Central memory CD4-positive, alpha-beta T cell (primary cell): ENCODE measurements at regions not wholly inside any gene's neighbourhood (a gene's known extent, or its start where the extent isn't known, plus 50 kb on each side); places are given as distances from the start of the nearest gene placed in this dataset.

Source experiments
- DNase-seq: peaks from one replicate; pipeline ENCODE4 v3.0.0; 2022

DNA sequence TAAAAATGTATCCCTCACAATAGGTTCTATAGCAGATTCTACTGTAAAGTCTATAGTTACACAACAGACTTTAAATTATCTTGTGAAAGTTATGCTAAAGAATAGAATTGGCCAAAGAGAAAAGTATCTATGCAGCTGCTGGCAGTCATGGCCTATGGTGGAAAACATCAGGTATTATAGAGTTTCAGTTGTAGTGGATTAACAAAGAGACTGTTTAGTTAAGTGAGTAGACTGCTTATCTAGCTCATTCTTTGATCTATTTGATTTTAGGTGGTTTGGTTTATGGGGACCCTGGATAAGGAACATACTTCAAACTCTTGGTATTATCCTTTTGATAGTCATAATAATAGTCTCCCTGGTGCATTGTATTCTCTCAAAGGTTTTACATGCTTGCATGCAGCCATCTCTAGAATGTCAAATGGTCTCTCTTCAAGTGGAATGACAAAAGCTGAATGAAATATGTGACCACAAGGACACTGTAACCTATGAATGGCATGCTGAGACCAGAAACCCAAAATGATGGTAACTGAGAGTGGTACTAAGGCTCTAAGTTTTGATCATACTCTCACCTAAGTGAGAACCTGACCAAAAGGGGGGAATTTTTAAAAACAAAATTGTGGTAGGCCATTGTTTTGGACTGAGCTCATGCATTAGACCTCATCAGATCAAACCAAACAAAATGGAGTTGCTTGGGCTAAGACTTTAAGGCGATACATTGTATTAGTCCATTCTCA, 54.9 kb upstream of the NAMPT start:
- DNase-seq, result no peak

DNA sequence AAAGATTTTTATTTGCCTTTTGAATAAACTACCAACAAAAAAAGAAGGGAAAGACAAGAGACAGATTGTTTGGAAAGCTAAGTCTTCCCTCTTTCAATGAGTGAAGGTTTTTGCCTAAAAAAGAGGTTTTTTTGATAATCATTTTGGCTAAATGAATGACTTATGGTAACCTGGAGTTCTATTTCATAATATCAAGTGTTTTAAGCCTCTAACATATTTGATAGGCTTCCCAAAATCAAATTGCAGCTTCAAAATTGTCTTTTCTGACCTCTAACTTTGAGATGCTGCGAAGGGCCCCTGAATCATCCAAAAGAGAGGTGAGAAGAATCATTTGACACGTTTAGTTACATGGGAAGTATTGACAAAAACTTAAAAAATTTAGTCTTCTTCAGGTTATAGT, 53.0 kb upstream of the NAMPT start:
- no peak for DNase-seq

DNA sequence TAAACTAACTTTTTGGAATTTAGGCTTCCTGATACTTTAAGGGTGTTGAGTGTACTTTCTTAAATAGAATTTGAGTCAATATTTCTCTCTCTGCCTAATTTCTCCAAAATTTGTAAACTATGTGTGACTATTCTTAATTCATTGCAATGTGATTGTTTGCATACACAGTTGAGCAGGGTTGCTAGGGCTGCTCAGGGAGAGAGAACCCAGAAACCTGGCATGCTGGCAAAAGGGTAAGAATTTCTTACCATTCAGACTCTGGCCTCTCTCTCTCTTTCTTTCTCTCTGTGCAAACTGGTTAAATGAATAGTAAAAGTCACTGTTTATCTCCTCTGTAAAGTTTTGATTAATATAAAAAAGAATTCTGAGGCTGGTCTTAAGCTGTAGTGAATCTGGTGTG, 51.0 kb upstream of the NAMPT start:
- no peak for DNase-seq
